ENCODE measurements at regions not wholly inside any gene's neighbourhood (a gene's known extent, or its start where the extent isn't known, plus 50 kb on each side); places are given as distances from the start of the nearest gene placed in this dataset.

- TF ChIP-seq CTCF (IDR thresholded peaks at IDR 0.05; ENCODE audit: low read depth, low read length), result no peak
- TF ChIP-seq EZH2phosphoT487 (IDR thresholded peaks at IDR 0.05; ENCODE audit: low read depth), result no peak
Observed at GRCh38 chr1:239655023-239655422, 268.7 kb downstream of the CHRM3 start.
